Endothelial cell of umbilical vein (primary cell): ENCODE measurements at regions not wholly inside any gene's neighbourhood (a gene's known extent, or its start where the extent isn't known, plus 50 kb on each side); places are given as distances from the start of the nearest gene placed in this dataset.

Experiments used
- BruUV-seq: library from RNA; stranded (reverse); fragments of 400-500 nt; replicated peaks from 2 replicates; lab custom pipeline; 2021; lab: Mats Ljungman, UMichigan
- CTCF ChIA-PET: fragments of 300-600, 350-600 bp; sonication (Branson Sonifier 250); formaldehyde crosslinking; loops from one replicate; lab custom pipeline; 2021; ENCODE audit warnings: antibody characterized with exemption, inconsistent platforms; lab: Charles Lee
- POLR2A ChIA-PET: fragments of 300-600, 350-600 bp; sonication (Branson Sonifier 250); formaldehyde crosslinking; loops from one replicate; lab custom pipeline; 2021; ENCODE audit warnings: antibody characterized with exemption, inconsistent platforms; lab: Charles Lee
- DNase-seq: peaks from one replicate; pipeline ENCODE4 v3.0.0-alpha.2; 2011; ENCODE audit warnings: low read depth, low spot score
- FAIRE-seq: peaks from 2 replicates; lab custom pipeline; 2011; peaks lifted over from hg19 to GRCh38; lab: Jason Lieb, UNC
- H2AFZ ChIP-seq: 2 replicates; pipeline ENCODE4 v1.6.0; 2012; ENCODE audit warnings: low read depth, low read length, control low read depth, inconsistent platforms
- H3K27ac ChIP-seq: 2 replicates; pipeline ENCODE4 v1.5.1; 2011; ENCODE audit warnings: low read depth, mild to moderate bottlenecking, control low read depth, low read length, moderate library complexity; ENCODE audit not compliant: insufficient read depth
- H3K27me3 ChIP-seq, 2 experiments: 2 replicates each; pipeline versions ENCODE4 v1.6.0 to v1.6.1; 2011; ENCODE audit warnings: low read length in 2 of 2, mixed read lengths in 1 of 2; ENCODE audit not compliant: control insufficient read depth in 2 of 2, insufficient read depth in 2 of 2
- H3K36me3 ChIP-seq, 2 experiments: 2 replicates in 1 of 2; 3 replicates in 1 of 2; pipeline ENCODE4 v1.5.1; 2011; ENCODE audit warnings: low read length in 2 of 2, mild to moderate bottlenecking in 1 of 2, moderate library complexity in 1 of 2; ENCODE audit not compliant: control insufficient read depth in 2 of 2, insufficient read depth in 2 of 2; ENCODE audit errors: extremely low read depth in 1 of 2
- H3K4me1 ChIP-seq: 3 replicates; pipeline ENCODE4 v1.5.1; 2011; ENCODE audit warnings: mild to moderate bottlenecking, low read length; ENCODE audit not compliant: control insufficient read depth, insufficient read depth; ENCODE audit errors: extremely low read depth
- H3K4me2 ChIP-seq: 2 replicates; pipeline ENCODE4 v1.6.1; 2011; ENCODE audit warnings: low read length, control low read depth, mixed read lengths; ENCODE audit not compliant: insufficient read depth
- H3K4me3 ChIP-seq, 3 experiments: fragments of 200-600 bp in 1 of 3; sonication (generic), shearing (Covaris generic) in 1 of 3; replicated peaks in 1 of 3; 2 replicates each; pipeline ENCODE4 v1.5.1; 2011 to 2016; ENCODE audit warnings: control low read depth in 3 of 3, low read length in 3 of 3, mild to moderate bottlenecking in 2 of 3, inconsistent platforms in 1 of 3, low read depth in 1 of 3, moderate library complexity in 1 of 3; ENCODE audit not compliant: insufficient read depth in 1 of 3
- H3K79me2 ChIP-seq: 2 replicates; pipeline ENCODE4 v1.6.0; 2012; ENCODE audit warnings: low read length, inconsistent platforms; ENCODE audit not compliant: control insufficient read depth, insufficient read depth
- H3K9ac ChIP-seq: replicated peaks from 2 replicates; pipeline ENCODE3; 2011; ENCODE audit warnings: low read length, control low read depth; ENCODE audit not compliant: insufficient read depth; ENCODE audit errors: extremely low read depth
- H3K9me1 ChIP-seq: replicated peaks from 3 replicates; pipeline ENCODE4 v1.6.0; 2011; ENCODE audit warnings: mild to moderate bottlenecking, low read length; ENCODE audit not compliant: control insufficient read depth, insufficient read depth; ENCODE audit errors: extremely low read depth
- H3K9me3 ChIP-seq: replicated peaks from 2 replicates; pipeline ENCODE4 v1.5.1; 2012; ENCODE audit warnings: low read length, inconsistent platforms; ENCODE audit not compliant: control insufficient read depth, insufficient read depth
- H4K20me1 ChIP-seq: replicated peaks from 2 replicates; pipeline ENCODE3; 2011; ENCODE audit warnings: mild to moderate bottlenecking, low read length; ENCODE audit not compliant: control insufficient read depth, insufficient read depth; ENCODE audit errors: extremely low read depth
- EZH2 ChIP-seq: IDR thresholded peaks from 2 replicates; pipeline ENCODE4 v1.6.1; 2012; ENCODE audit warnings: borderline replicate concordance, low read depth, mild to moderate bottlenecking, moderate library complexity, low read length, inconsistent platforms; ENCODE audit not compliant: severe bottlenecking
- FOS ChIP-seq: IDR thresholded peaks from 2 replicates; pipeline ENCODE4 v1.6.1; 2011; ENCODE audit warnings: mild to moderate bottlenecking, low read length, moderate library complexity, borderline replicate concordance; ENCODE audit not compliant: insufficient read depth
- GATA2 ChIP-seq: IDR thresholded peaks from 2 replicates; pipeline ENCODE4 v1.7.0; 2011; ENCODE audit warnings: low read depth, mild to moderate bottlenecking, moderate library complexity, mixed read lengths, low read length; ENCODE audit not compliant: insufficient read length, insufficient read depth
- JUN ChIP-seq: IDR thresholded peaks from 2 replicates; pipeline ENCODE4 v1.6.1; 2011; ENCODE audit warnings: borderline replicate concordance, low read depth; ENCODE audit not compliant: insufficient read length, insufficient read depth
- MYC ChIP-seq: IDR thresholded peaks from one replicate; pipeline ENCODE4 v1.6.1; 2011; ENCODE audit warnings: mild to moderate bottlenecking, low read depth, low read length
- POLR2A ChIP-seq: IDR thresholded peaks from 2 replicates; pipeline ENCODE4 v1.6.1; 2012; ENCODE audit warnings: low read depth, mild to moderate bottlenecking, control low read depth, low read length
- POLR2AphosphoS5 ChIP-seq: IDR thresholded peaks from 2 replicates; pipeline ENCODE4 v1.6.1; 2012; ENCODE audit warnings: low read depth, mild to moderate bottlenecking, control low read depth, low read length, moderate library complexity; ENCODE audit not compliant: insufficient read depth
- dilution Hi-C: fragments of 300-500 bp; cut with MboI; formaldehyde crosslinking; loops from one replicate; pipeline ENCODE4 v1.15.0; 2019; ENCODE audit warnings: low sequenced_read_pairs; ENCODE audit not compliant: extremely low pct_ligation_motif_present
- intact Hi-C: fragments of 100-400 bp; cut with micrococcal nuclease; formaldehyde crosslinking; loops from one replicate; pipeline ENCODE4 v1.10.0; 2022
- TF ChIP-seq, protein P1 (sequence below), 2 donors: IDR thresholded peaks; 1 replicate in 1 of 2; 2 replicates in 1 of 2; pipeline ENCODE4 v1.5.1; 2011; ENCODE audit warnings: low read length in 2 of 2, mild to moderate bottlenecking in 2 of 2, moderate library complexity in 2 of 2, control low read depth in 1 of 2, inconsistent platforms in 1 of 2, low read depth in 1 of 2; ENCODE audit not compliant: insufficient read depth in 1 of 2; ENCODE audit errors: extremely low read depth in 1 of 2
- TF ChIP-seq, protein P2 (sequence below): IDR thresholded peaks from 2 replicates; pipeline ENCODE4 v1.6.1; 2011; ENCODE audit not compliant: insufficient read depth, insufficient read length

DNA sequence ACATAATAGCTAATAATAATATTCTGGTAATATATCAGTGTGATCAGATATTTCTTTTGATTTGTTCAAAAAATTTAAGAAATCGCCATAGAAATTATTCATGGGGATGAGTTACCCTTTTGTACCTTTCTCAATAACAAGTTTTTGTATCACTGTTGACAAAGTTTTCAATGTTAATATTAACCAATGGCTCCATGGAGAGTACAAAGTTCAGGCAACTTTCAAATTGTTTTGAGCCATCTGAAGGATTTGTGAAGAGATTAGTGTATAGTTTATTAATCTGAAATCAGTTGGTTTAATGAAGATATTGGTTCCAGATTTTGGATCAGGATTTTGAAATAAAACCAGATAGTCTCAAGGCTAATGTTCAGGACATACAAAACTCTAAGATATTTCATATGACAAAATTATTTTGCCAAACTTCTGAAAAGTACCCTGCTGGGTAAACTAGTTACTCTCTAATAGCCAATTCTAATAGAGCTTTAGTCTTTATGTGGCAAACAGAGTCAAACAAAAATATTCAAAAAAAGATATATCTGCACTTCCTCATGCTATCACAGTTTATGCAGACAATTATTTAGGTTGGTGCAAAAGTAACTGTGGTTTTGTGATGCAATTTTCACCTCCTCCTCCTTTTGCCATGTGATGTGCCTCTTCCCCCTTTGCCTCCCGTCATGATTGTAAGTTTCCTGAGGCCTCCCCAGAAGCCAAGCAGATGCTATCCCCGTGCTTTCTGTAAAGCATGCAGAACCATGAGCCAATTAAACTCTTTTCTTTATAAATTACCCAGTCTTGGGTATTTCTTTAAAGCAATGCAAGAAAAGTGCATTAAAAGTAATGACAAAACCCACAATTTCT is 1105.0 kb downstream of the PLA2G4A start:
- POLR2A ChIA-PET, result no interaction called here
- Histone ChIP-seq H3K9ac (no peak overlapping the region), H3K36me3 (no peaks in the 10 kb centered on the region), H3K9me3 (no peaks in the 10 kb centered on the region), H3K27me3 (no peaks in the 10 kb centered on the region), H3K4me2 (no peak overlapping the region), H3K27ac (no peak overlapping the region), H2AFZ (no peak overlapping the region), H3K79me2 (no peaks in the 10 kb centered on the region), H3K4me1 (peaks cover under 1% of the 10 kb centered on the region), H3K4me3 (no peak overlapping the region), H3K9me1 (no peaks in the 10 kb centered on the region), H4K20me1 (no peaks in the 10 kb centered on the region)
- CTCF ChIA-PET, result no interaction called here
- BruUV-seq, result no TSS peak
- intact Hi-C loops (no loop called here), dilution Hi-C loops (no loop called here)
- no peak for FAIRE-seq
- no peak for DNase-seq
- TF ChIP-seq, protein P1, sequence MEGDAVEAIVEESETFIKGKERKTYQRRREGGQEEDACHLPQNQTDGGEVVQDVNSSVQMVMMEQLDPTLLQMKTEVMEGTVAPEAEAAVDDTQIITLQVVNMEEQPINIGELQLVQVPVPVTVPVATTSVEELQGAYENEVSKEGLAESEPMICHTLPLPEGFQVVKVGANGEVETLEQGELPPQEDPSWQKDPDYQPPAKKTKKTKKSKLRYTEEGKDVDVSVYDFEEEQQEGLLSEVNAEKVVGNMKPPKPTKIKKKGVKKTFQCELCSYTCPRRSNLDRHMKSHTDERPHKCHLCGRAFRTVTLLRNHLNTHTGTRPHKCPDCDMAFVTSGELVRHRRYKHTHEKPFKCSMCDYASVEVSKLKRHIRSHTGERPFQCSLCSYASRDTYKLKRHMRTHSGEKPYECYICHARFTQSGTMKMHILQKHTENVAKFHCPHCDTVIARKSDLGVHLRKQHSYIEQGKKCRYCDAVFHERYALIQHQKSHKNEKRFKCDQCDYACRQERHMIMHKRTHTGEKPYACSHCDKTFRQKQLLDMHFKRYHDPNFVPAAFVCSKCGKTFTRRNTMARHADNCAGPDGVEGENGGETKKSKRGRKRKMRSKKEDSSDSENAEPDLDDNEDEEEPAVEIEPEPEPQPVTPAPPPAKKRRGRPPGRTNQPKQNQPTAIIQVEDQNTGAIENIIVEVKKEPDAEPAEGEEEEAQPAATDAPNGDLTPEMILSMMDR (IDR thresholded peaks at IDR 0.05; ENCODE audit: extremely low read depth in 1 of 2, insufficient read depth in 1 of 2, low read depth in 1 of 2, low read length in 2 of 2), result no peak
- TF ChIP-seq POLR2AphosphoS5, result no peak
- no peak for TF ChIP-seq EZH2
- TF ChIP-seq FOS, result no peak
- TF ChIP-seq, protein P2, sequence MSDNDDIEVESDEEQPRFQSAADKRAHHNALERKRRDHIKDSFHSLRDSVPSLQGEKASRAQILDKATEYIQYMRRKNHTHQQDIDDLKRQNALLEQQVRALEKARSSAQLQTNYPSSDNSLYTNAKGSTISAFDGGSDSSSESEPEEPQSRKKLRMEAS, result no peak
- TF ChIP-seq JUN, result no peak
- no peak for TF ChIP-seq MYC
- no peak for TF ChIP-seq GATA2
- no peak for TF ChIP-seq POLR2A
